Stimulated activated CD4-positive, alpha-beta T cell treated with anti-CD3 and anti-CD28 coated beads, Interleukin-15, amount 100 ng/mL, for 1 hour (primary cell): ENCODE measurements at regions not wholly inside any gene's neighbourhood (a gene's known extent, or its start where the extent isn't known, plus 50 kb on each side); places are given as distances from the start of the nearest gene placed in this dataset.

Source experiments
- DNase-seq, 2 donors: peaks; one replicate each; pipeline ENCODE4 v3.0.0-alpha.2; 2020; ENCODE audit warnings: low read depth in 1 of 2, low spot score in 1 of 2

DNA sequence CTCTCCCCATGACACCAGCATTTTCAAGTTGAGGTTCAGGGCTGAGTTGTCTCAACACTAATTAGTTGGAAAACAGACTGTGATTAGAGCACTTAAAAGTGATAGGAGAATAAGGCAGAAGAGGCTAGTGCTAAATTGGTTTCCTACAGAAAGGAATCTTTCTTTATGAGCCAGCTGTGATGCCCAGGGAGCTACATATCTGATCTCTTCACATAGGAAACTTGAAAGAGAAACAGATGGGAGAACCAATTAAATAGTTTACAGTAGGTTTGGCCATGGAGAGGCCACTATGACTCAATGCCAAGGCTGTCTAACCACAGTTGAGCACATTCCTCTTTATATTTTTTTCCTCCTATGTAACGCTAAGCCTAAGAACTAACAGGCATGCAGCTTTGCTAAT, 418.3 kb upstream of the CYRIA start:
- no peak for DNase-seq

DNA sequence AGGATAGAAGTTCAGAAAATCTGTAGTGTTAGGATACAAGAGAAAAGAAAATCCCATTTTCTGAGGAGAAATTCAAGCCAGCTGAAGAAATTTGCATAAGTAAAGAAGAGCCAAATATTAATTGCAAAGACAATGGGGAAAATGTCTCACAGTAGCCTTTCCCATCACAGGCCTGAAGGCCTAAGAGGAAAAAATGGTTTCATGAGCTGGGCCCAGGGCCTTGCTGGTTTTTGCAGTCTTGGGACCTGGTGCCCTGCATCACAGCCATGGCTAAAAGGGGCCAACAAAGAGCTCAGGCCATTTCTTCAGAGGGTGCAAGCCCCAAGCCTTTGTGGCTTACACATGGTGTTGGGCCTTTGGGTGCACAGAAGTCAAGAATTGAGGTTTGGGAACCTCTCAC, 413.6 kb upstream of the CYRIA start:
- DNase-seq = no peak

DNA sequence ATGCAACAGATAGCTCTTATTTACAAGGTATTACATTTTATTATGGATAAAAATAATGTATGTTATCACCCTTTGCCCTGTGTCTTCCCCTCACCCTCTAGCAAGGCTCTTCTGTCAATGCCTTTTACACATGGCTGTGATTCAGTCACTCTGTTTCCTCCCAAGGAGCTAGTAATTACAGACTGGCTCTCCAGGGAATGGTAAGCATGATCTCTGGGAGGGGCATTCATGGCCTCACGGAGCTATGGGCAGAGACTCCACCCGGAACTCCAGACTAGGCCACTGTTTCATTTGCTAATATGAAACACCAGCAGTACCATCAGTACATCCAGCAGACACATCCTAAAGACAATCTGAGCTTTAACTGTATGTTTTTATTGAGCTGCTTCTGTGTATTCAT, 410.9 kb upstream of the CYRIA start:
- no peak for DNase-seq

DNA sequence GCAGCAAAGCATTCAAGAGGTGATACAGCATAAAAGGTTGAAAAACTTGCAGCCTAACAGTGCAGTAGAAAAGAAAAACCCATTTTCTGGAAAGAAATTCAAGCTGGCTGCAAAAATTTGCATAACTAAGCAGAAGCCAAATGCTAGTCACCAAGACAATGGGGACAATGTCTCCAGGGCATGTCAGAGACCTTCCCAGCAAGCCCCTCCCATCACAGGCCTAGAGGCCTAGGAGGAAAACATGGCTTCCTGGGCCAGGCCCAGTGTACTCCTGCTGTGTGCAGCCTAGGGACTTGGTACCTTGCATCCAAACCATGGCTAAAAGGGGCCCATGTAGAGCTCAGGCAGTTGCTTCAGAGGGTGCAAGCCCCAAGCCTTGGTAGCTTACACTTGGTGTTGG, 405.1 kb upstream of the CYRIA start:
- DNase-seq = no peak

DNA sequence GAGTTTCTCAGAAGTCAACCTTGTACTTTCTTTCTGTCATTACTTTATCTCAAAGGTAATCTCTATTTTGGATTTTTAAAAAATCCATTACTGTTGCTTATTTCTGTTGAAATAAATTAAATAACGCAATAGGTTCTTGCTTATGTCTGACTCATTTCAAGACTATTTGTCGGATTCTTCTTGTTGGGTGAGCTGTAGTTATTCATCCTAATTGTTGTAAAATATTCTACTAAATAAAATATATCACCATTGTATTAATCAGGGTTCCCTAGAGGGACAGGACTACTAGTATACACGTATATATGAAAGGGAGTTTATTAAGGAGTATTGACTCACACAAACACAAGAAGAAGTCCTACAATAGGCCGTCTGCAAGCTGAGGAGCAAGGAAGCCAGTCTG, 403.9 kb upstream of the CYRIA start:
- no peak for DNase-seq

DNA sequence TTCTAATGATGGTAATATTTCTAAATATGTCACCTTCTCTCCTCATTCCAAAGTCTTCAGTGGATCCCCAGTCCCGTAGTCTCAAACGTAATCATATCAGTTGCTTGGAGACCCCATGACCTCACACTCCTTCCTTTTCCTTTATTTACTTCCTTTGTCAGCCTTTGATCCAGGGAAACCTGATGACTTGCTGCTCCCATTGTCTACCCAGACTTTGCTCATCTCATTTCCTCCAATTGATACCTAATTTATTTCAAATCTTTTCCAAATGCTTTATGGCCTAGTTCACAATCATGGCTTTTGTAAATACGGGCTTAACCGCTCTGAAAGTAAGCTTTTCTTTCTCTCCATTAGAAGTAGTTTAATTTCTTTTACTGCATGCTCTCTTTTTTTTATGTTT, 402.4 kb upstream of the CYRIA start:
- DNase-seq = no peak

DNA sequence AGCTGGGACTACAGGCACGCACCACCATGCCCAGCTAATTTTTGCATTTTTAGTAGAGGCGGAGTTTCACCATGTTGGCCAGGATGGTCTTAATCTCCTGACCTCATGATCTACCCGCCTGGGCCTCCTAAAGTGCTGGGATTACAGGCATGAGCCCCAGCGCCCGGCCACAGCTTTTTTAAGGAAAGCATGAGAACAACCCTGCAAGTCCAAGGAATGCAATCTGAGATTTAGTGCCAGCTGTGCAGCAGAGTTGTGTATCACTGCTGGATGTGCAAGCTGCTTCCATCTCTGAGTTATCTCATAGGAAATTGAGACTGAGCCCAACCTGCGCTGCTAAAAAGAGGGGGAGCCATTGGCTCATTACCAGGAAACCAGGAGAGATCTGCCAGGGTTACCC, 399.9 kb upstream of the CYRIA start:
- DNase-seq = no peak

DNA sequence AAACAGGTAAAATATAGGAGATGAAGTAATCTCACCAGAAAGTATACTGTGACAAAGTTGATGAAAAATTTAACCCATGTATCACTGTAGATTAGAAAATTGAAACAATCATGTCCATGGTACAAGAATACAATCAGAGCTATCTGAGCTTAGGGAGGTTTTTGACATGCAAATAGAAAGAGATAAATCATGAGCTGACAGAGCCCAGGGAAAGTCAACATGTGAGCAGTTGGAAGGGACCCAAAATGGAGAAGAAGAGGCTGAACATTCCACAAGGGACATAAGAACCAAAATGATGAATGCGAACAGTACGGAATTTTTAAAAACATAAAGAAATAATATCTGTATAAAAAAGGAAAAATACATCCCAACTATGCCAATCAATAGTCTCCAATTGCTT, 395.4 kb upstream of the CYRIA start:
- DNase-seq = no peak

DNA sequence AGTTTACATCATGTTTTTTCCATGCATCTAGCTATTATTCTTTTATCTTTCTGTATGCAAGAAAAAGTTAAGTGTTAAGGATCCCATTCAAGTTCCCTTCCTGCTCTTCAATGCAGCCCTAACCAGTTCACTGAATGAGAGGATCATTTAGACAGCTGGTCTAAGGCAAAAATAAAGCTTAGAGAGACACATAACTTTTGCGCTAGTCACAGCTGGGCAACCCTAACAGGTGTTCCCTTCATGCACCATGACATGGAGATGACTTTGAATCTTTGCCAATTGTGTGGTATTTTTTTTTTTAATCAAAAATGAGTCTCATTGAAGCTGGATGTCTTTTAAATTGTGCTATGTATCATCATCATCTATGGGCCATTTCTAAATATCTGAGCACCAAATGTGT, 393.8 kb upstream of the CYRIA start:
- DNase-seq = no peak

DNA sequence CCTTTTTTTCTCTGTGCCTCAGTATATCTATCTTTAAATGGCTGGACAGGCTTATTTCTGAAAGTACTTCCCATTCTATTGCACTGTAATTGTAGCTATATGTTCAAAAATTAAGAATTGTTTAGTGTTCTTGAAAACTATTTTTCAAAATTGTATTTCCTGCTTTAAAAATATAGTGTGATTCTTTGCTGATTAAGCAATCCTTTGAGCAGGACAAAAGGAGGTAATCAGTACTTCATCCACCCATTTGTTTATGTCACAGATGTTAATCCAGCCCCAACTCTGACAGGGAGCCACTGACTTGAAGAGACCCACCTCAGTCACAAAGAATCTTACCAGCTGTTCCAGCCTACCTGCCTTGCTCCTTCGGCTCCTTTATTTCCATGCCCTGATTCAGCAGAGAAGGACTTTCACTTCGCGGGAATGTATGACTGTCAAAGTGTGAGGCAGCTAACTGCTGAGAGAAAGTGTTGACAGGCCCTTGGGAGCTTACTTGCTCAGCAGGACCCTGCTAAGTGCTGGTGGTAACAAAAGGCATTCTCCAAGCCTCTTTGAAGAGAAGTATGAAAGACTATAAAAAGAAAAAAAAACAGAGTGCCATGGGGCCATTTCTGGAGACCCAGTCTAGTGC, 393.3 kb upstream of the CYRIA start:
- DNase-seq = no peak

DNA sequence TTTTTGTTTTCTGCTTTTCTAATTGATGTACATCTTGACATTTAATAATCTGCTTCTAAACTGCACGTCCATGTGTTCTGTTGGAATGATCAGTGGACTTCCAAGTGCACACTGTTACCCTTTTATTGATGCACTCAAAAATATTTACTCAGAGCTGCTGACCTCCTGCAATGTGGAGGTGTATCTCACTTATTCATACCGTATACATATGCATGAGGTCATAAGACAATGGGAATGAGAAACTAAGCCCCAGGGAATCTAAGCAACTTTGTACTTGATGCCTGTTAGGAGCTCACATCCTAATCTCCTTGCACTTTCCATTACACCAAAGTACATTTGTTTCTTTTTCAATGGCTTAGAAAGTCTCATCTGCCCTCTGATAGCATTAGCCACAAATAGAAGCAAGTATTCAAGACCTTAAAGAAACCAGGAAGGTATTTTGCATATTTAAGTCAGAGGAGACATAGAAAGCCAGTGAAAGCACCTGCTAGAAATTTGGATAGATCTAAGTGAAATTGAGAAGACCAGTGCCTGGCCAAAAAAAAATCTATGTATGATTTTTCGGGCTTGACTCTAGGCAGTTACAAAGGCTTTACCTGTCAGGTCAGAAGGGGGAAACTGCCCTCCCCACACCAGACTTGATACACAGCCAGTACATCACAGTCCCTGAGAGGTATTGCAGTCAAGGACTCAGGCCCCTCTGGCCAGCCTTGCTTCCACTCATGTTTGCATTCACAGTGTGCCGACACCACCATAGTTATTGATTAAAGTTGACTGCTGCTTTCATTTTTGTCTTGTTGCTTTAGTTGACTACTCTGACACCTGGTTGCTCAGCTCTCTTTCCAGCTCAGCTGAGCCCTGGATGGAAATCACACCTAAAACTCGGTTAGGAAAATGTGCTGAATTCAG, 391.7 kb upstream of the CYRIA start:
- DNase-seq = no peak

DNA sequence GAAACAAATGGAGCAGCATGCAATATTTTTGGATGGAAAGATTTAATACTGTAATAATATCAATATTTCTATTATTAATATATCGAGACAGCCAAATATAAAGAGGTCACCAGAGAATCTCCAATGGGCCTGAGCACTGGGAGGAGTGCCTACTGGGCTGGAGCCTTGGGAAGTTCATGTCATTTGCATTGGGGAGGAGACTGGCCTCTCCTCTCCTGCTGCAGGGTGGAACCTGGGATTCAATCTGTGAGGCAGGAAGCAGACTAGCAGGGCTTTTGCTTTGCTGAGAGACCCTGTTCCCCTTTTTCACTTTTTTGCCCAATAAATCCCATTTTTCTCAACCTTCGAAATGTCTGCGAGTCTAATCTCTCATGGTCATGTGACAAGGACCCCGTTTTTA, 390.6 kb upstream of the CYRIA start:
- no peak for DNase-seq

DNA sequence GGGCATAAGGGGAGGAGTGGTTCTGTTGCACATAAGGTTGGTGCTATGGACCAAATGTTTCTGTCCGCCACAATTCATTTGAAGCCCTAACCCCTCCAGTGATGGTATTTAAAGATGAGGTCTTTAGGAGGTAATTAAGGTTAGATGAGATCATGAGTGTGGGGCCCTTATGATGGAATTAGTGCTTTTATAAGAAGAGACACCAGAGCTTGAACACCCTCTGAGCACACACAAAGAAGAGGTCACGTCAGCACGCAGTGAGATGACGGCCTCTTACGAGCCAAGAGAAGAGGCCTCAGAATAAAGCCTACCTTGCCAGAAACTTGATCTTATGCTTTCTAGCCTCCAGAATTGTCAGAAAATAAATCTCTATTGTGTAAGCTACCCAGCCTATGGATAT, 386.4 kb upstream of the CYRIA start:
- no peak for DNase-seq

DNA sequence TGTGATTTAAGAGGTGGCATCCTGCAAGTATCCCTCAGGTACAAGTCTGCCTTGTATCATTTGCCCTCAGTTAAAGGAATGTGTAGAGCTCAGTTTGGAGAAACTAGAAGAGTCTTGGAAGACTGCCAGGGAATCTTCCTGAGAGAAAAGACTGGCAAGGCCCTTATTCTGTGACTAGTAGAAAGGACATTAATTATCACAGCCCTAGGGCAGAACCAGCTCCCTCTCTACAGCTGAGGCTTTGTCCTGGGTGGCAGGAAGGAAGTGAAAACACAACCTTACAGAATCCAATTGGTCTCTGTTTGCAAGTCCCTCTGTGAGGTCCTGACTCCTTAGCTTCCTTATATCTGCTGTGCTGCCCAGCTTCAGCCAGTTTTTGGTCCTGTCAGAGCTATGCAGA, 385.9 kb upstream of the CYRIA start:
- DNase-seq = no peak

DNA sequence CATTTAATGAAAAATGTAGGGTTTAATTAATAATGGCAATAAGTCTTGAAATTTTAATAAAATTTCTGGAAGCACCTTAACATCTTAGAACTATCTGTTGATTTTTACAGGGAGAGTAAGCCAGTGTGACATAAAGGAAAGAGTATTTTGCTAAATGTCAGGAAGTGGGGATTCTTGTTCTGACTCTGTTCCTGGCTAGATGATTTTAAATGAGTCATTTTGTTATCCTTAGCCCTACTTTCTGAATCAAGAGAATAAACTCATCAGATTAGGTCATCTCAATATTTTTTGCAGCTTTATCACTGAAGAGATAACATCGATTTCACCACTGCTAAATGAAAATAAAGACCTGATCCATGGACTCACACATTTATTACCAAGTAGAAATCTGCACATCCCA, 377.5 kb upstream of the CYRIA start:
- no peak for DNase-seq

DNA sequence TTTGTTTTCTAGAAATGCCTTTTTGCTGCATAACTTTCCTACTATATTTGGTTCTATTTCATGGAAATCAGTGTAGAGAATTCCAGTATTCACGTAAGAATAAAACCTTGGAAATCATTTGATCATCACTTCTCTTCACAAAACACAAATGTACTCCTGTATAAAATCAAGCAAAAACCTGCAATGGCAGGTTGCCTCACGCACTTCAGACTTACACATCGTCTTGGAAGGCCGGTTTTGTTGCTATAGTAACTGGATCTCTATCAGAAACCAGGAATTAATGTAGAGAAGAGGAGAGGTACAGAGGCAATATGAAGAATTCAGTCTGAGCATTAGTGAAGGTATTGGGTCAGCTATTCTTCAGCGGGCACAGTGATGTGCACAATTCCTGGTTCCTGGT, 370.7 kb upstream of the CYRIA start:
- no peak for DNase-seq

DNA sequence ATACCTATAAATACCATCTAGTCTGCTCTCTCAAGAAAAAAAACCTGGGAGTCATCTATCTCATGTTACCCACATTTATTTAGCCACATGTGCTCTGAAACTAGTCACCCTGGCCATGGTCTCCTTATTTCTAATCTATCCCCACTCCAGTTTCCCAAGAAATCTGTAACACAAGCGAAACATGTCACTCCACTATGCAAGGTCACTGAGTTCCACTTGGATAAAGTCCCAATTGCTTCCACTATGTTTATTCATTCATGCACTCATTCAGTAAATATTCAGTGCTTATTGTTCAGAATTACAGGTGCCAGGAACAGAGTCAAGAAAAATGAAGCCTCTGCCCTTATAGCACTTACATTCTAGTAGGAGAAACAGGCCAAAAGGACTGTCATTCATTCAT, 369.4 kb upstream of the CYRIA start:
- DNase-seq = no peak

DNA sequence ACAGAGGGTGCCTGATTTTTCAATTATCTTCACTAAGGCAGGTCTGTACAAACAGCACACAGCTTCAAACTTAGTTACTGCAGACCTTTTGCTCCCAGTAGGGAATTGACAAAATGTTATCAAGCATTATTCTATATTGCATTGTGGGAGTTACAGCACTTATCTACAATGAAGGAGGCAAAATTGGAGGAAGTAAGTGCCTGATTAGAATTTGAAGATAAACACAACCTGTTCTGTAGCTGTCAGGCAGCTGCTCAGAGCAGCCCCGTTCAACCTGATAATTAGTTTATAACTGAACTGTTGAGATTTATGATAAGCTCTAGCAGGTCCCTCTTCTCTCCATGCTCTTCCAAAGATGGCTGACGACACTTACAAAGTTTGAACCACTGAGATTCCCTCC, 364.4 kb upstream of the CYRIA start:
- no peak for DNase-seq

DNA sequence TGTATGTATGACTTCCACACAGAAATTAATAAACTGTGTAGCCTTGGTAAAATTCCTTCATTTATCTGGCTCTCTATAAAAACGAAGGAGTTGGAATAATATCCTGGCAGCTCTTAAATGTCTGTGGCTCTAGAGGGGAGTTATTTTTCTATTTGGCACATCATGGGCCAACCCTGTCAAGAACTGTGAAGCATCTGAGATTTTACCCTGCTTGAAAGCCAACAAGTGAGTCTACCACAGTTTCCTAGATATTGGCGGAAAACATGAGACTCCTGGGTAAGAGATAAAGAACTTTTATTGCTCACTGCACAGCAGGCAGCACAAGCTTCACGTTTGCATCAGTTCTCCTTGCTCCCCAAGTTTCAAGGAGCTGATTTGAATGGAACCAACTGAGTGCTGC, 346.7 kb upstream of the CYRIA start:
- no peak for DNase-seq

DNA sequence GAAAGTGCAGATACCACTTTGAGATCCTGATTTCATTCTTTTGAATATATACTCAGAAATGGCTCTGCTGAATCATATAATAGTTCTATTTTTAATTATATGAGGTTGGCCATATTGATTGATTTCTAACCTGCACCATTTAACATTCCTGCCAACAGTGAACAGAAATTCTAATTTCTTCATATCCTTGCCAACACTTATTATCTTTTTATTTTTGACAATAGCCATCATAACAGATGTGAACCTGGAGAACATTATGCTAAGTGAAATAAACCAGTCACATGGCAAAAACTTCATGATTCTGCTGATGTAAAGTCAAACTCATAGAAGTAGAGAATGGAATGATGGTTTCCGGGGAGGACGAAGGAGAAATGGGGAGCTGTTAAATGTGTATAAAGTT, 344.5 kb upstream of the CYRIA start:
- no peak for DNase-seq

DNA sequence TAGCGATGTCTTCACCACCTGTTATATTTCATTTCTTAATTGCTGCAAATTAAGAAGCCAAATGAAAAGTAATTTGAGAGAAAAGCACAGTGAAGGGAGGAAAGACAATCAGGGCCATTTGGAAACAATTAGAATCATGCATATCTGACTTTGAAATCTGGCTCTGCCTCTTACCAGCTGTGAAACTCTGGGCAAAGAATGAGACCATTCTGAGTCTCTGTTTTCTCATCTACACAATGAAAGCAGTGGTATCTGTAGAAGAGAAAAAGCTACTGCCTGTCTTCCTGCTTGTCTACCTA, 334.5 kb upstream of the CYRIA start:
- DNase-seq = no peak

DNA sequence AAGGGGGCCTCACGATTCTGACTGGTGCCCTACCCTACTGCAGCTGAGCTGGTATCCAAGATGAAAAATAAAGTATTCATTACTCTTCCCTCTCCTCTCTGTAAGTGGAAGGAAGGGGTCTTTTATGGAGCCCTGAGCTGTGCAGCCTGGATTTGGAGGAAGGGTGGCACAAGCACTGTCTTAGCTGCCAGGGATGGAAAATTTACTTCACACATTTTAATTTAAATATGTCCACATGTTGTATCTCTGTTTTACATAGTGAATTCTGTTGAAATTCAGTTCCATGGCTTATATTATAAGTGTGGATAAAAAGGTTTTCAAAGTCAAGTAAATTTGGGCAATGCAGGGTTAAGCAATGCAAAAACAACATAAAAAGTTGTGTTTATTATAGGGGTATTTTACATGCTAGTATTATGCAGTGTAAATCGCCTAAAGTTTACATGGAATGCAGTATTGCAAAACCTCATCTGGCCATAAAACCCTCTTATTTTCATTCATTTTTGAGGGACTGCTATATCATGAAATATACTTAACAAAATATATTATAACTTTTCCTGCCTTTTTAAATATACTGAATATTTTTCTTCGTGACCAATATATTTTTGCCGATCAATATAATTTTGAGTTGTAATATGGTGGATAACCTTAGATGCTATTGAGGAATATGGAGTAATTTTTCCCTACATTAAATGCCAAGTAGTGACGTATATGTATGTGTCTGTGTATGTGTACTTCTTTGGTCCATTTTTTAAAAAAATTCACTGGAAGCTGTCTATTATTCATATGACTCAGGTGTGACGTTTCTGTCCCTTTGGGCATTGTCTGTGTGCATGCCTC, 333.9 kb upstream of the CYRIA start:
- DNase-seq = no peak
